GM20000 (cell line): ENCODE measurements at regions not wholly inside any gene's neighbourhood (a gene's known extent, or its start where the extent isn't known, plus 50 kb on each side); places are given as distances from the start of the nearest gene placed in this dataset.

ENCODE experiments used
- DNase-seq: peaks from one replicate; pipeline ENCODE4 v3.0.0; 2012; ENCODE audit warnings: low spot score
- TF ChIP-seq, protein P1 (sequence below): IDR thresholded peaks from 2 replicates; pipeline ENCODE4 v1.5.1; 2012; ENCODE audit warnings: mild to moderate bottlenecking, control low read depth; ENCODE audit errors: extremely low read depth, missing control alignments

DNA sequence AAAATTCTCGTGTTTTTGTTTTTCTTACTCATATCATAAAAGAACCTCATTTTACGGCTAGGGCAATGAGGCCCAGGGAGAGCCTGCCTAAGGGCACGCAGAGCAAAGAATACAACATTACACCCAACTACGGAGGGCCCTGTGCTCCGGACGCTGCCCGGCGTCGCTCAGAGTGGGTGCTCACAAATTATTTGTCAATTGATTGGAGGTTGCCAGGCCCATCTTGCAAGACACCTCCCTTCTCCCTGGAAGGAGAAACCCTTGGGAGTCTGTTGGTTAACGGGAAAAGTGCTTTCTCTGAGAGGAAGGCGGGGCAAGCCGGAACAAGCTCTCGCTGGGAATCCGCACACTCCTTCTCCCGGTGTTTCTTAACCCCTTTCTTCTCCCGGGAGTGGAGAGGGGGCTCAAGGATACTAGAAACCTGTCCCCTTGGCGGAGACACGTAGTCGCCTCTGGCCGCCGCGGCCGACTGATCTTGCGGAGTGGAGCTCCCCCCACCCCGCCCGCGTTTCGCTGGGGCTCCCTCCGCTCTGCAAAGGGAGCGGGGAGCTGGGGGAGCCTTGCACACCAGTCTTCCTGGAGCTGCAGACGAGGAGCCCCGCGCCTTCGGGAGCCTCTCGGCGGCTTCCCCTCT is 599.3 kb upstream of the SGCD start:
- TF ChIP-seq, protein P1, sequence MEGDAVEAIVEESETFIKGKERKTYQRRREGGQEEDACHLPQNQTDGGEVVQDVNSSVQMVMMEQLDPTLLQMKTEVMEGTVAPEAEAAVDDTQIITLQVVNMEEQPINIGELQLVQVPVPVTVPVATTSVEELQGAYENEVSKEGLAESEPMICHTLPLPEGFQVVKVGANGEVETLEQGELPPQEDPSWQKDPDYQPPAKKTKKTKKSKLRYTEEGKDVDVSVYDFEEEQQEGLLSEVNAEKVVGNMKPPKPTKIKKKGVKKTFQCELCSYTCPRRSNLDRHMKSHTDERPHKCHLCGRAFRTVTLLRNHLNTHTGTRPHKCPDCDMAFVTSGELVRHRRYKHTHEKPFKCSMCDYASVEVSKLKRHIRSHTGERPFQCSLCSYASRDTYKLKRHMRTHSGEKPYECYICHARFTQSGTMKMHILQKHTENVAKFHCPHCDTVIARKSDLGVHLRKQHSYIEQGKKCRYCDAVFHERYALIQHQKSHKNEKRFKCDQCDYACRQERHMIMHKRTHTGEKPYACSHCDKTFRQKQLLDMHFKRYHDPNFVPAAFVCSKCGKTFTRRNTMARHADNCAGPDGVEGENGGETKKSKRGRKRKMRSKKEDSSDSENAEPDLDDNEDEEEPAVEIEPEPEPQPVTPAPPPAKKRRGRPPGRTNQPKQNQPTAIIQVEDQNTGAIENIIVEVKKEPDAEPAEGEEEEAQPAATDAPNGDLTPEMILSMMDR: no peak
- DNase-seq: no peak

DNA sequence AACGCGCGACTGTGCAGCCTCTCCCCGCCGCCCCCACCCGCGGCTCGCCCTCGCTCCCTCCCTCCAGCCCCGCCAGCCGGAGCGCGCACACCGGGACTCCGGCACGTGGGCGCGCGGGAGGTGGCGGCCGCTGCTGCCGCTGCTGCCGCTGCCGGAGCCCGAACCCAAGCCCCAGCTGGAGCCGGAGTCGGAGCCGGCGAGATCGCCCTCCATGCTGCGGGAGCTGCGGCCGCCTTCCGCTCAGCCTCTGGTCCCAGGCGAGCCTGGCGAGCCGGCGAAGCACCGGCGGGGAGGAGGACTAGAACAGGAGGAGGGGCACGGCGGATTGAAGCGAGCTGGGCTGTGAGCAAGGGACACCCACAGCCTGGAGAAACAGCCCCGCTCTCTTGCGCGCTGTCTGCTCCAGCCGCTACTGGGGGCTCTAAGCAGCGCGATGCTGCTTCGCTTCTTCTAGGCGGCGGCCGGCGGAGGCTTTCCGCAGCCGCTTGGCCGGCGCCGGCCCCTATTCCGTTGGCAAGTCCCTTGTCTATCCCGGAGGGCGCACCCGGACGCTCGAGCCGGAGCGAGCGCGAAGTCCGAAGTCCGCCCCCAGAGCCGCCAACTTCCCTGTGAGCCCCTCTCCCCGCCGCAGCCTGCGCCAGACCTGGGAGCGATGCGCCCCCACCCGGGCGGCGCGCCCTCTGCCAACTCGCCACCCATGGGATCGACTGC is 598.7 kb upstream of the SGCD start:
- TF ChIP-seq, protein P1: no peak
- no peak for DNase-seq

DNA sequence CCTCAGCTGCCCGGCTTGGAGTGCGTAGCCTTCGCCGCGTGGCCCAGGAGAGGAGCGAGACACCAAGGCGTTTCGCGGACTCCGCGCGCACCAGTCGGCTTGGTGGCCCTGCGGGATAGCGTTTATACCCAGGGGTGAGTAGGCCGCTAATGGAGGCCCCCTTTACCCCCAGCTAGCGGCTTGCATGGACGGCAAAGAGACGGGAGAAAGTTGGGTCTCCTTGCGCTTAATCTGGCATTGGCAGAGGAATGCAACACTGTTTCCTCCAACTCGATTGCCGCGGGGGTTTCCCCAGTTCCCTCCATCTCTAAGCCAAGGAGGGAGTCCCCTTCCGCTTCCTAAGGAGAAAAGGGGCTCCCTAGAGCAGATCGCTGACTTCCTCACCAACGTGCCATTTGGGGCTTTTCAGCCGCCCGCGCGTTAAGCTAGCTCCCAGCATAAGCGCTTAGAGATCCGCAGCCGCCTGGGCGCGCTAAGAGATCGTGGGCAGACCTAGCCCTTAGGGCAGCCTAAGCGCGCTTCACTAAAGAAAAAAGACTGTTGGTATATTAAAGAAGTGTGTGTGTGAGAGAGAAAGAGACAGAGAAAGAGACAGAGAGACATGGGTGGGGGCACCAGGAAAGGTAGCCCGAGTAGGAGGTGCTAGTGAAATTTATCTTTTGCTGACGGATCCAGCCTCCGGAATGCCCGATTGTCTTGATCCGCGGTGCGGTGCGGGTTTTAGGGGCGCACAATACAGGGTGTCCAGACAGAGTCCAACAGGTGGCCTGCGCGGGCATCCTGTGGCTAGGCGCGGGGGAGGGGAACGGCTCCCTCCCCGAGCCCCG is 597.9 kb upstream of the SGCD start:
- no peak for DNase-seq
- TF ChIP-seq, protein P1: no peak

DNA sequence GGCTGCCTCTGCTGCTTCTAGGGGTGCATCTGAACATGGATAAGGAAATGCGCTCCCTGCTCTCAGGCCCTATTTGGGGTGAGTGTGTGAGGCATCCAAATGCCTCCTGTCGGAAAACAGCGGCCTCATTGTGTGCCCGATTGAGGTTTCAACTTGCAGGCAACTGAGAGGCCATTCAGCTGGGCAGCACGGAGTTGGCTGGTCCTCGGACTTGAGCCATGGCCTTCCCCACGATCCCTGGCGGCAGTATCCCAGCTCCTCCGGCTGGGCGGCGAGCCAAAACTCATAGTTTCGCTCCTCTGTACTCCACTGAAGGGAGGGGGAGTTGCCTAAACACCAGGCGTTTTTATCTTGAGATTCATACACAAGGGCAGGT is 597.3 kb upstream of the SGCD start:
- TF ChIP-seq, protein P1: no peak
- no peak for DNase-seq

DNA sequence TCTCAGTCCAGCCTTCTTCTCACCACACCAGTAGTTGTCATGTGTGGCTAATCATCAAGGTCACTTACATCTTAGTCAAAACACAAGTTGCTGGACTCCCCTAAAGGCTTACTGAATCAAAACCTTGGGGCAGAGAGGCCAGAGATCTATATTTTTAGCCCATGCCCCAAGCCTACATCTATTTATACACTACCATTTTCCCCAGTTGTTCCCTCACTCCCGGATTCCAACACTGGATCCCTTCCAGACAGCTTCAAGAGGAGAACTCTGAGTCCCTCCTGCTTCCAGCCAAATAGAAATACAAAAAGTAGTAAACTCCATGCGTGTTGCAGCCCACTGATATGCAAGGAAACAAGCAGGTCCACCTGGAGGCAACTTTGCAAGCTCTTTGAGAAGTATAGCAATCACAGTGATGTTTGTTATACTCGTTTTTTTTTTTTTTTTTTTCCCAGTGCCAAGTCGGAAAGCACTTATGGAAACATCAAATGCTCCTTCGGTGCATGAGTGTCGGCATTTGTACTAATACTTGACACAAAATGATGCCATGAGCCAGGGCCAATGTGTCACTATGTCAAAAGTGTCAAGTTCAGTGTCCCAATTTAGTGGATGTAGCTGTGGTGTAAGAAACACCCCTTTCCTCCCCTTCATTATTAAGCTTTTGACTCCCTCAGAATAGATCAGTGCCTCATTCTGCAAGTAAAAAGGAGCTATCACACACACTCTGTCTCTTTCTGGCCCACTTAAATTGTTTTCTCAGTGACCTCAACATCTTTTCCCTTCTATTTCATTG is 594.2 kb upstream of the SGCD start:
- TF ChIP-seq, protein P1: no peak
- DNase-seq: no peak

DNA sequence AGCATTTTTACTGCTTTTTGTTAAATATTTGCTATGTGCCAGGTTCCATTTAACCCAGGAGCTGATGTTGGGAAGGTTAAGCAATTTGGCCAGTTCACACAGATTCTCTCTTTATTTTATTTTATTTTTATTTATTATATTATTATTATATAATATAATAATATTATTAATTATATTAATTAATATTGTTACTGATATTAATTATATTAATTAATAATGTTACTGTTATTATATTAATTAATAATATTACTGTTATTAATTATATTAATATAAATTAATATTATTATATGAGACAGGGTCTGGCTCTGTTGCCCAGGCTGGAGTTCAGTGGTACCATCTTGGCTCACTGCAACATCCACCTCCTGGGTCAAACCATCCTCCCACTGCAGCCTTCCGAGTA is 593.0 kb upstream of the SGCD start:
- TF ChIP-seq, protein P1: no peak
- no peak for DNase-seq
